Esophagus squamous epithelium (tissue), 5 donors: ENCODE measurements at regions not wholly inside any gene's neighbourhood (a gene's known extent, or its start where the extent isn't known, plus 50 kb on each side); places are given as distances from the start of the nearest gene placed in this dataset.

Experiments
- DNase-seq: peaks from one replicate; lab custom pipeline; 2025; lab: John Stamatoyannopoulos, UW
- H3K27ac ChIP-seq, 4 donors: fragments of 200-600 bp; sonication (generic); one replicate each; pipeline ENCODE4 v1.5.1; 2016 to 2019; ENCODE audit warnings: mild to moderate bottlenecking in 1 of 4
- H3K27me3 ChIP-seq, 4 donors: fragments of 200-600 bp; sonication (generic); 1 replicate in 3 of 4; 2 replicates in 1 of 4; pipeline versions ENCODE4 v1.5.1 to v1.6.0; 2017 to 2021; ENCODE audit warnings: antibody characterized with exemption in 1 of 4
- H3K36me3 ChIP-seq, 3 donors: fragments of 200-600 bp; sonication (generic); one replicate each; pipeline ENCODE4 v1.5.1; 2016 to 2019
- H3K4me1 ChIP-seq, 3 donors: fragments of 200-600 bp; sonication (generic); one replicate each; pipeline ENCODE4 v1.5.1; 2017 to 2019
- H3K4me3 ChIP-seq, 4 donors: fragments of 200-600 bp; sonication (generic); 1 replicate in 3 of 4; 2 replicates in 1 of 4; pipeline ENCODE4 v1.5.1; 2016 to 2019; ENCODE audit warnings: mild to moderate bottlenecking in 2 of 4, moderate library complexity in 1 of 4
- H3K9me3 ChIP-seq, 3 donors: fragments of 200-600 bp; sonication (generic); one replicate each; pipeline ENCODE4 v1.5.1; 2016 to 2019
- CTCF ChIP-seq, 6 experiments: fragments of 450-650 bp in 4 of 6; fragments of 200-600 bp in 2 of 6; sonication (generic) in 2 of 6; IDR thresholded peaks; one replicate each; pipeline ENCODE4 v1.5.1; 2016 to 2019; ENCODE audit warnings: antibody characterized with exemption in 6 of 6, mild to moderate bottlenecking in 4 of 6, moderate library complexity in 4 of 6
- POLR2A ChIP-seq, 4 donors: fragments of 450-650 bp; IDR thresholded peaks; one replicate each; pipeline ENCODE4 v1.6.1; 2017; ENCODE audit warnings: antibody characterized with exemption in 4 of 4, mild to moderate bottlenecking in 4 of 4, moderate library complexity in 3 of 4
- WGBS, 2 donors: methylation state at CpG; one replicate each; pipeline ENCODE4 v1.1.5; 2018; 5-methylcytosine and 5-hydroxymethylcytosine counted together
- intact Hi-C: fragments of 100-400 bp; cut with DNase I; formaldehyde crosslinking; loops from one replicate; pipeline ENCODE4 v1.15.0; 2022
- donor health status: DM: yes; HTN: yes; CAD: no.

DNA sequence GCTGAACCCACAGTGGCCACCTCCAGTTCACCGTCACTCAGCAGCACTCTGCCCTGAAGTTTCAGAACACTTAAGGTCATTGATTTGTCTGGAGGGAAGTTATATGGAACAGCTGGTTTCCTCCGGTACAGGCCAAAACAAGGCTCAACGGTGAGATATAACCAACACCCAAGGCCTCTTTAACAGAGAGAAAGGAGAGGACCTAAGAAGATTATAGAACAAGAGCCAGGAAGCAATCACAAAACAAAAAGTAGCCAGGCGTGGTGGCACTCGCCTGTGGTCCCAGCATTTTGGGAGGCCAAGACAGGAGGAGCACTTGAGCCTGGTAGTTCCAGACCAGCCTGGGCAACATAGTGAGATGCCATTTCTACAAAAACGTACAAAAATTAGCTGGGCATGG is 290.7 kb downstream of the SKIDA1 start:
- 83 to 88% methylated on average over 5 to 6 of the region's 6 CpGs for WGBS, 2 donors
- no peak for DNase-seq
- H3K9me3 ChIP-seq = no peaks in the 10 kb centered on the region
- H3K27ac ChIP-seq = no peak overlapping the region
- no peaks in the 10 kb centered on the region for H3K27me3 ChIP-seq
- H3K4me3 ChIP-seq = no peak overlapping the region
- no peaks in the 10 kb centered on the region for H3K4me1 ChIP-seq
- TF ChIP-seq POLR2A (IDR thresholded peaks at IDR 0.05) = no peak
- no peak for TF ChIP-seq CTCF (IDR thresholded peaks at IDR 0.05)
- H3K36me3 ChIP-seq = no peaks in the 10 kb centered on the region
- intact Hi-C loops = no loop called here

- DNase-seq = no peak
- TF ChIP-seq POLR2A (IDR thresholded peaks at IDR 0.05) (no peak), CTCF (IDR thresholded peaks at IDR 0.05) (no peak)
- Histone ChIP-seq H3K27ac (no peak overlapping the region), H3K27me3 (no peaks in the 10 kb centered on the region), H3K4me1 (no peaks in the 10 kb centered on the region), H3K9me3 (no peaks in the 10 kb centered on the region), H3K4me3 (no peak overlapping the region), H3K36me3 (no peaks in the 10 kb centered on the region)
- intact Hi-C loops = no loop called here
These were observed 295.3 kb downstream of the SKIDA1 start for GRCh38 chr10:21230219-21230618.

GRCh38 chr10:21217748-21218367 is 307.6 kb downstream of the SKIDA1 start:
- TF ChIP-seq POLR2A (IDR thresholded peaks at IDR 0.05) (no peak), CTCF (IDR thresholded peaks at IDR 0.05) (no peak)
- no peaks in the 10 kb centered on the region for H3K4me1 ChIP-seq
- 91 to 92% methylated on average over 6 to 10 of the region's 10 CpGs for WGBS, 2 donors
- no peak overlapping the region for H3K4me3 ChIP-seq
- H3K27ac ChIP-seq = no peak overlapping the region
- no peaks in the 10 kb centered on the region for H3K27me3 ChIP-seq
- no peaks in the 10 kb centered on the region for H3K9me3 ChIP-seq
- intact Hi-C loops = no loop called here
- H3K36me3 ChIP-seq = no peaks in the 10 kb centered on the region
- DNase-seq = no peak

DNA sequence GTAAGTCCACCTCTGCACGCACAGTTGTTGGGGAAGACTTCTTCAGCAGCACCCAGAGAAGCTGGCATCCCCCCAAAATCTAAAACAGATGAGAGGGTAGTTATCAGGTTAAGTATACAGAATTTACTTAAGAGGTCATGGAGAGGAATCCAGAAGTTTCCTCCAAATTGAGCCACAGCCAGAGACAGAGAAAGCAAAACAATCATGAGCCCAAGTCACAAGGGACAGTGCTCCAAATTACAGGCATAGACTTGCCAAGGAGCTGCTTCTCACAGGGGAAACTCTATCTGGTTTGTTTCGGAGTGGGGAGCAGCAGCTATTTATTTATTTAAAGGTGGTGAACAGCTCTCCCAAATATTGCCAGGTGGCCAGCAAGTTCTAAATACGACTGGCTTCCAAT is 308.4 kb downstream of the SKIDA1 start:
- 63 to 64% methylated on average over 3 of the region's 3 CpGs for WGBS, 2 donors

GRCh38 chr10:21214329-21214728 is 311.2 kb downstream of the SKIDA1 start:
- Histone ChIP-seq H3K4me3 (no peak overlapping the region), H3K9me3 (no peaks in the 10 kb centered on the region), H3K36me3 (no peaks in the 10 kb centered on the region), H3K27ac (no peak overlapping the region), H3K27me3 (no peaks in the 10 kb centered on the region), H3K4me1 (peaks cover 0 to 3% (median 0%) of the 10 kb centered on the region in 3 donors)
- DNase-seq = no peak
- 92 to 95% methylated on average over 3 of the region's 3 CpGs for WGBS, 2 donors
- TF ChIP-seq POLR2A (IDR thresholded peaks at IDR 0.05) (no peak), CTCF (IDR thresholded peaks at IDR 0.05) (no peak)
- intact Hi-C loops = no loop called here

More for the DNA sequence above, 308.4 kb downstream of the SKIDA1 start:
- intact Hi-C loops = no loop called here
- no peaks in the 10 kb centered on the region for H3K27me3 ChIP-seq
- no peak overlapping the region for H3K4me3 ChIP-seq
- DNase-seq = no peak
- no peaks in the 10 kb centered on the region for H3K4me1 ChIP-seq
- no peak for TF ChIP-seq CTCF (IDR thresholded peaks at IDR 0.05)
- TF ChIP-seq POLR2A (IDR thresholded peaks at IDR 0.05) = no peak
- no peak overlapping the region for H3K27ac ChIP-seq
- H3K9me3 ChIP-seq = no peaks in the 10 kb centered on the region
- H3K36me3 ChIP-seq = no peaks in the 10 kb centered on the region
